HG02884 (cell line): ENCODE measurements at regions not wholly inside any gene's neighbourhood (a gene's known extent, or its start where the extent isn't known, plus 50 kb on each side); places are given as distances from the start of the nearest gene placed in this dataset.

ENCODE experiments used
- ATAC-seq: cut with Tn5 transposase; IDR thresholded peaks from one replicate; pipeline ENCODE4 v1.9.1; 2021; ENCODE audit warnings: mild to moderate bottlenecking, moderate library complexity; ENCODE audit not compliant: unreplicated experiment

DNA sequence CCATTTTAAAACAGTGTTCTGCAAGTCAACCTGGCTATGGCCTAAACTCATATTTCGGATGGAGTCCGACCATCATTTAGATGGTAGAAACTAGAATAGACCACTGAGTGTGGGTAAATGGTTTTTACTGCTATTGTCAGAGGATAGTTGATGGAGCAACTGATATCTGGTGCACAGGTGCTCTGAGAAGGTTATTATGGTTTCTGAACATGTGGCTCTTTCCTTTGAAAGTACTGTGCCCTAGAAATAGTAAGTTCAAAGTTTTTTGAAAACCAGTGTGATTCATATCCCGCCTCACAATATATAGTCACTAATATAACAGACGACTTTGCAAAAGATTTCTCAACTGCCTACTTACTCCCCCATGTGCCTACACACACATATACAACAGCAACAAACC lies 64.4 kb upstream of the BTG1 start:
- peak; percentile 60 for ATAC-seq

DNA sequence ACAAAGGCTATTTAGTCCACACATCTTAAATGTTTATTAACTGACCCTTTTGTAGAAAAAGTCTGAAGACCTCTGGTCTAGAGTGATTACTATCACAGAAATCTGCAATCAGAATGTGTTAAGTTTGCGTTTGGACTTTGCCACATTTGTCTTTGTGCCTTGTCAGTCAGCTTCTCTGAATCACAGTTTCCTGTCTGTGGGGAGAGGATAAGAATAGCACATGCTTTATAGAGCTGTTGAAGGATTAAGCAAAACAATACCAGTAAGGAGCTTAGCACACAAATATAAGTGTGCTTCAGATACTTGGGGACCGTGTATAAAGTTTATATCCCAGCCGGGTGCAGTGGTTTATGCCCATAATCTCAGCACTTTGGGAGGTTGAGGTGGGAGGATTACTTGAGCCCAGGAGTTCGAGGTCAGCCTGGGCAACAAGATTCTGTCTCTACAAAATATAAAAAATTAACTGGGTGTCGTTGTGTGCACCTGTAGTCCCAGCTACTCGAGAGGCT lies 63.0 kb upstream of the BTG1 start:
- ATAC-seq: peak; percentile 65

DNA sequence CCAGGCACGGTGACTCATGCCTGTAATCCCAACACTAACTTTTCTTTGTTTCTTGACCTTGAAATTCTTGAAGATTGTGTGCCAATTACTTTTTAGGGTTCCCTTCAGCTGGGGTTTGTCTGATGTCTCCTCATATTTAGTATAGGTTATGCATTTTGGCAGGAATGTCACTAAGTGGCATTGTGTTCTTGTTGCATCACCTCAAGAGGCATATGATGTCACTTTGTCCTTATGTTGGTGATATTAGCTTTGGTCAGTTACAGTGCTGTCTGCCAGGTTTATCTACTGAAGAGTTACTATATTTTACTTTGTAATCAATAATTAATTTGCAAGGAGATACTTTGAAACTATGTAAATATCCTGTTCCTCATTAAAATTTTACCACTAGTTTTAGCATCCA lies 61.0 kb upstream of the BTG1 start:
- ATAC-seq: no peak

DNA sequence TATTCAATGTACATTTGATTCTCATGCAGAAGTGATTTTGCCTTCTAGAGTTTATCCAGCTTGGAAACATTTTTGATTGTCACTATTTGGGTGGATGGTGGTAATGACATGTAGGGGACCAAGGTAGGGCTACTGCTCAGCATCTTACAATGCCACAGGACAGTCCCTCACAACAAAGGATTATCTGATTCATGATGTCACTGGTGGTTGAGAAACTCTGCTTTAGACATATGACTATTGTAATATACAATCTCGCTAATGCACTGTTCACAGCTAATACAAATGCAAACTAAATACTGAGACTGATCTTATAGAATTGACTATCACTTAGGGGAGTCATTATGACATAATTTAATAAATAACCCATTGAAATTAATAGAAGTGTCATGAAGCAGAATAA lies 60.4 kb upstream of the BTG1 start:
- no peak for ATAC-seq

DNA sequence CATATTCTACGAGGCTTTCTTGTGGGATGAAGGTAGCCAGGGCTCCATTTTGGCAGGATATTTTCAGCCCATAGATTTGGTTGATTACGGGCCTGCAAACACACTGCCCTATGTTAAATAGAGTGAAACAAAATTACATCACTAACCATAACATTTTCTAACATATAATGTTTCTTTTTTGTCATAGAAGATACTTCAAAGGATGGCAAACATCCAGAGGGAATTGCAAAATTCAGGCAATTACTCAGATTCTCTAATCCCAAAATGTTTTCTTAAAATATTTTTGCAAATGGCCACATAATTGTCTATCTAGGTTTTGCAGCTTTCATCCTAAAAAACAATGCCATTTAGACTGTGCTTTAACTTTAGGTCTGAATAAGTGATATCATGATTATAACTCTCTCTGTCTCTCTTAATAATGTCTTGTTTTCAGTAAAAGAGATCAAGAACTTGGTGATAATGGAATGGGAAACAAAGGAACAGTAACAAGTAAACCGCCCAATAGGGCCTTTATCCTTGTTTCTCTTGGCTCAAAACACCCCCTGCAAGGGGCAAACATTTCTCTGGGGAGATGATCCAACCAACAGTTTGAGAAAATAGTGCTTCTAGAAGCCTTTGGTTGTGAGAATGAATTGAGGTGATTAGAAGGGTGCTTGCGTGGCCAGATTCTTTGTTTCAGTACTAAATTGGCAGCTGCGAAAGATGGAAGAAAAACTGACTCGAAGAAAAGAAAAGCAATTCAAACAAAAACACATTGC lies 54.4 kb upstream of the BTG1 start:
- ATAC-seq: no peak

DNA sequence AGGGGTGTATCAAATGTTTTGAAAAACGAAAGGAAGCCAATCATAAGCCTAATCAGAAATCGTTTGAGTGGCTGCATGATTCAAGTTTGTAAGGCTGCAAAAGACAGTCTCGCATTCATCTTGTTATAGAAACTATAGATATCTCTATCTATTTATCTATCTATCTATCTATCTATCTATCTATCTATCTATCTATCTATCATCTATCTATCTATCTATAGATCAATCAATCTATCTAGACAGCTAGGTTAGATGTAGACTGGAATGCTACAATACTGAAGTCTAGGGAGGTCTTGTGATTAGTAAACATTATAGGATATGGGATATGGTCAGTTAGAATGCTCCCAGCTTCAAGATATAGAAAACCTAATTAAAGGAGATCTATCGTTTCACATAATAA lies 52.2 kb upstream of the BTG1 start:
- no peak for ATAC-seq

DNA sequence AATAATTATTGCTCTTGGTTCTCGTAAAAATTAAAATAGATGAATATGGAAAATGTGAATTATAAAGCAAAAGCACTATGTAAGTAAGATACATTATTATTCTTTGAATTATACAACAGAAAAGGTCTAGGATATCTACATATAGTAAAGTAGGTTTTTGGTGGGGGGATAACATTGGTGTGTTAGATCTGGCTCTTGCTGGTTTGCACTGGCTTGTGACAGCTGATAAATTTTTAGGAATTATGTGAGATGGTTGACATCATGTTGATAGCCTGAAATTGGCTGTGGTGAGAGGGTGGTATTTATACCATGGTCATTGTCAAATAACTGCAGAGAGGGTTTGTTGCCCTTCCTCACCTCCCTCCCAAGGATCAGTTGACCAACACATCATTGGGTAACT lies 50.7 kb upstream of the BTG1 start:
- no peak for ATAC-seq
